Liver (tissue), 8 donors: ENCODE measurements at regions not wholly inside any gene's neighbourhood (a gene's known extent, or its start where the extent isn't known, plus 50 kb on each side); places are given as distances from the start of the nearest gene placed in this dataset.

Source experiments
- DNase-seq: peaks from one replicate; pipeline ENCODE4 v3.0.0-alpha.2; 2017; ENCODE audit warnings: low spot score
- H3K27ac ChIP-seq, 2 donors: one replicate each; pipeline ENCODE4 v1.7.0; 2013; ENCODE audit warnings: inconsistent platforms in 2 of 2, low read length in 2 of 2, control low read depth in 1 of 2, low read depth in 1 of 2, mild to moderate bottlenecking in 1 of 2
- H3K27me3 ChIP-seq, 4 donors: one replicate each; pipeline versions ENCODE4 v1.6.1 to v1.7.0; 2013; ENCODE audit warnings: low read length in 3 of 4, inconsistent platforms in 1 of 4, mild to moderate bottlenecking in 1 of 4, moderate library complexity in 1 of 4; ENCODE audit not compliant: control insufficient read depth in 4 of 4, insufficient read depth in 4 of 4
- H3K36me3 ChIP-seq, 4 donors: one replicate each; pipeline versions ENCODE4 v1.6.1 to v1.7.0; 2013; ENCODE audit warnings: low read length in 3 of 4, mild to moderate bottlenecking in 3 of 4, low read depth in 1 of 4, moderate library complexity in 1 of 4; ENCODE audit not compliant: control insufficient read depth in 4 of 4, insufficient read depth in 3 of 4
- H3K4me1 ChIP-seq, 4 donors: one replicate each; pipeline versions ENCODE4 v1.6.1 to v1.7.0; 2013; ENCODE audit warnings: low read length in 3 of 4, mild to moderate bottlenecking in 3 of 4, moderate library complexity in 1 of 4; ENCODE audit not compliant: control insufficient read depth in 4 of 4, insufficient read depth in 4 of 4
- H3K4me3 ChIP-seq, 3 donors: one replicate each; pipeline versions ENCODE4 v1.6.1 to v1.7.0; 2013; ENCODE audit warnings: low read length in 3 of 3, control low read depth in 1 of 3, low read depth in 1 of 3, mild to moderate bottlenecking in 1 of 3
- H3K9ac ChIP-seq, 2 donors: one replicate each; pipeline ENCODE4 v1.7.0; 2013; ENCODE audit warnings: low read length in 2 of 2, mild to moderate bottlenecking in 2 of 2, moderate library complexity in 2 of 2, control low read depth in 1 of 2, low read depth in 1 of 2
- H3K9me3 ChIP-seq, 4 donors: one replicate each; pipeline versions ENCODE4 v1.6.1 to v1.7.0; 2013; ENCODE audit warnings: low read length in 3 of 4; ENCODE audit not compliant: control insufficient read depth in 4 of 4
- ATF3 ChIP-seq: IDR thresholded peaks from 2 replicates; pipeline ENCODE4 v1.6.1; 2016; ENCODE audit warnings: antibody characterized with exemption
- CTCF ChIP-seq: fragments of 150-350 bp; IDR thresholded peaks from 2 replicates; pipeline ENCODE4 v1.5.1; 2017; ENCODE audit warnings: improper control_type of control experiment, low read depth, low read length; ENCODE audit not compliant: missing input control
- FOXA1 ChIP-seq: IDR thresholded peaks from 2 replicates; pipeline ENCODE4 v1.6.1; 2016; ENCODE audit warnings: antibody characterized with exemption
- GABPA ChIP-seq, 2 donors: IDR thresholded peaks in 1 of 2; conservative IDR thresholded peaks in 1 of 2; 2 replicates each; pipeline ENCODE4 v1.6.1; 2016; ENCODE audit warnings: antibody characterized with exemption in 2 of 2, mild to moderate bottlenecking in 1 of 2, moderate library complexity in 1 of 2
- HNF4A ChIP-seq, 2 donors: conservative IDR thresholded peaks; 2 replicates each; pipeline ENCODE4 v1.6.1; 2016; ENCODE audit warnings: antibody characterized with exemption in 2 of 2, mild to moderate bottlenecking in 2 of 2
- JUND ChIP-seq, 2 donors: IDR thresholded peaks; 2 replicates each; pipeline ENCODE4 v1.6.1; 2016; ENCODE audit warnings: antibody characterized with exemption in 2 of 2
- MAX ChIP-seq: IDR thresholded peaks from 2 replicates; pipeline ENCODE4 v1.6.1; 2016; ENCODE audit warnings: antibody characterized with exemption
- NR2F2 ChIP-seq: IDR thresholded peaks from 2 replicates; pipeline ENCODE4 v1.6.1; 2016; ENCODE audit warnings: antibody characterized with exemption
- RAD21 ChIP-seq, 2 donors: IDR thresholded peaks; 2 replicates each; pipeline ENCODE4 v1.6.1; 2016; ENCODE audit warnings: antibody characterized with exemption in 2 of 2, mild to moderate bottlenecking in 2 of 2
- REST ChIP-seq: IDR thresholded peaks from 2 replicates; pipeline ENCODE4 v1.6.1; 2016; ENCODE audit warnings: antibody characterized with exemption, mild to moderate bottlenecking
- RXRA ChIP-seq, 2 donors: IDR thresholded peaks; 2 replicates each; pipeline ENCODE4 v1.6.1; 2017 to 2018; ENCODE audit warnings: antibody characterized with exemption in 2 of 2, mild to moderate bottlenecking in 1 of 2
- SP1 ChIP-seq: IDR thresholded peaks from 2 replicates; pipeline ENCODE4 v1.6.1; 2018; ENCODE audit warnings: antibody characterized with exemption, mild to moderate bottlenecking
- YY1 ChIP-seq: IDR thresholded peaks from 2 replicates; pipeline ENCODE4 v1.6.1; 2016; ENCODE audit warnings: antibody characterized with exemption, mild to moderate bottlenecking
- ZBTB33 ChIP-seq: IDR thresholded peaks from 2 replicates; pipeline ENCODE4 v1.6.1; 2016; ENCODE audit warnings: antibody characterized with exemption
- WGBS: extraction: QIAGEN DNeasy Blood & Tissue Kit; methylation state at CpG from one replicate; pipeline ENCODE4 v1.1.7; 2013; 5-methylcytosine and 5-hydroxymethylcytosine counted together
- donor health status: healthy.
- donor health status: healthy.
- donor health status: healthy.
- donor health status: healthy.
- donor health status: healthy.

GRCh38 chr19:31085125-31085524 lies 264.1 kb downstream of the TSHZ3 start:
- WGBS = 82% methylated on average over 4 of the region's 4 CpGs
- no peak for TF ChIP-seq CTCF
- no peak for TF ChIP-seq RXRA (IDR thresholded peaks at IDR 0.05)
- TF ChIP-seq SP1 = no peak
- no peak for TF ChIP-seq ATF3
- TF ChIP-seq FOXA1 = no peak
- TF ChIP-seq ZBTB33 = no peak
- TF ChIP-seq JUND (IDR thresholded peaks at IDR 0.05) = no peak
- no peak for TF ChIP-seq GABPA (IDR thresholded peaks at IDR 0.05 in 1 of 2, conservative IDR thresholded peaks at IDR 0.05 in 1 of 2)
- TF ChIP-seq MAX = no peak
- TF ChIP-seq RAD21 (IDR thresholded peaks at IDR 0.05) = no peak
- TF ChIP-seq HNF4A (conservative IDR thresholded peaks at IDR 0.05) = no peak
- no peak for TF ChIP-seq REST
- no peak for TF ChIP-seq NR2F2

GRCh38 chr19:31083105-31083504 lies 266.1 kb downstream of the TSHZ3 start:
- no peak for DNase-seq
- H3K27ac ChIP-seq = no peak overlapping the region
- H3K9me3 ChIP-seq = peaks cover 0 to 7% (median 0%) of the 10 kb centered on the region in 4 donors
- no peaks in the 10 kb centered on the region for H3K27me3 ChIP-seq
- no peaks in the 10 kb centered on the region for H3K4me1 ChIP-seq
- no peaks in the 10 kb centered on the region for H3K36me3 ChIP-seq
- TF ChIP-seq ZBTB33 (no peak), SP1 (no peak), ATF3 (no peak), NR2F2 (no peak), YY1 (no peak), GABPA (IDR thresholded peaks at IDR 0.05 in 1 of 2, conservative IDR thresholded peaks at IDR 0.05 in 1 of 2) (no peak), HNF4A (conservative IDR thresholded peaks at IDR 0.05) (no peak), RXRA (IDR thresholded peaks at IDR 0.05) (no peak), RAD21 (IDR thresholded peaks at IDR 0.05) (no peak)
- no peak overlapping the region for H3K9ac ChIP-seq
- WGBS = 60% methylated on average over 3 of the region's 3 CpGs
- no peak overlapping the region for H3K4me3 ChIP-seq

More at GRCh38 chr19:31085125-31085524, 264.1 kb downstream of the TSHZ3 start:
- Histone ChIP-seq H3K9me3 (peaks cover 0 to 7% (median 0%) of the 10 kb centered on the region in 4 donors), H3K4me3 (no peak overlapping the region), H3K27me3 (no peaks in the 10 kb centered on the region), H3K27ac (no peak overlapping the region), H3K36me3 (no peaks in the 10 kb centered on the region), H3K9ac (no peak overlapping the region), H3K4me1 (no peaks in the 10 kb centered on the region)
- no peak for DNase-seq
